Astrocyte (in vitro differentiated cells and primary cell): ENCODE measurements at regions not wholly inside any gene's neighbourhood (a gene's known extent, or its start where the extent isn't known, plus 50 kb on each side); places are given as distances from the start of the nearest gene placed in this dataset.

Experiments used
- DNase-seq: peaks from one replicate; pipeline ENCODE4 v3.0.0-alpha.2; 2010; ENCODE audit warnings: low read depth
- FAIRE-seq: peaks from 2 replicates; lab custom pipeline; 2011; peaks lifted over from hg19 to GRCh38; lab: Jason Lieb, UNC
- H2AFZ ChIP-seq: 2 replicates; pipeline ENCODE4 v1.6.0; 2012; ENCODE audit warnings: low read depth, low read length, inconsistent platforms
- H3K27ac ChIP-seq: 2 replicates; pipeline ENCODE4 v1.5.1; 2011; ENCODE audit warnings: low read depth, low read length, inconsistent platforms
- H3K27me3 ChIP-seq: 2 replicates; pipeline ENCODE4 v1.6.0; 2011; ENCODE audit warnings: low read length, inconsistent platforms; ENCODE audit not compliant: insufficient read depth
- H3K36me3 ChIP-seq: 2 replicates; pipeline ENCODE4 v1.5.1; 2011; ENCODE audit warnings: low read length, inconsistent platforms; ENCODE audit not compliant: insufficient read depth
- H3K4me1 ChIP-seq: 2 replicates; pipeline ENCODE4 v1.5.1; 2011; ENCODE audit warnings: low read length, inconsistent platforms; ENCODE audit not compliant: insufficient read depth
- H3K4me2 ChIP-seq: 2 replicates; pipeline ENCODE4 v1.6.0; 2012; ENCODE audit warnings: low read length, inconsistent platforms
- H3K4me3 ChIP-seq: 2 replicates; pipeline ENCODE4 v1.5.1; 2011; ENCODE audit warnings: low read depth, mild to moderate bottlenecking, low read length, inconsistent platforms; ENCODE audit not compliant: insufficient read depth
- H3K79me2 ChIP-seq: 2 replicates; pipeline ENCODE4 v1.6.0; 2012; ENCODE audit warnings: mild to moderate bottlenecking, low read length, inconsistent platforms; ENCODE audit not compliant: insufficient read depth
- H3K9ac ChIP-seq: 2 replicates; pipeline ENCODE4 v1.6.0; 2012; ENCODE audit warnings: mild to moderate bottlenecking, low read length, inconsistent platforms
- H3K9me3 ChIP-seq: 2 replicates; pipeline ENCODE4 v1.5.1; 2012; ENCODE audit warnings: low read depth, mild to moderate bottlenecking, low read length, inconsistent platforms; ENCODE audit not compliant: insufficient read depth
- H4K20me1 ChIP-seq: 2 replicates; pipeline ENCODE4 v1.6.0; 2012; ENCODE audit warnings: low read length, inconsistent platforms; ENCODE audit not compliant: insufficient read depth
- H3K27ac Mint-ChIP-seq: one replicate; pipeline ENCODE4 v1.8.0; 2021; ENCODE audit warnings: mild to moderate bottlenecking, mixed read lengths; ENCODE audit not compliant: unreplicated experiment
- H3K27me3 Mint-ChIP-seq: one replicate; pipeline ENCODE4 v1.8.0; 2021; ENCODE audit warnings: low read depth, mixed read lengths; ENCODE audit not compliant: unreplicated experiment
- H3K36me3 Mint-ChIP-seq: one replicate; pipeline ENCODE4 v1.8.0; 2021; ENCODE audit warnings: low read depth, mixed read lengths; ENCODE audit not compliant: unreplicated experiment
- H3K4me1 Mint-ChIP-seq: one replicate; pipeline ENCODE4 v1.8.0; 2021; ENCODE audit warnings: low read depth, mixed read lengths; ENCODE audit not compliant: unreplicated experiment
- H3K4me3 Mint-ChIP-seq: one replicate; pipeline ENCODE4 v1.8.0; 2021; ENCODE audit warnings: mild to moderate bottlenecking, moderate library complexity, mixed read lengths; ENCODE audit not compliant: unreplicated experiment
- H3K9me3 Mint-ChIP-seq: one replicate; pipeline ENCODE4 v1.8.0; 2021; ENCODE audit warnings: mild to moderate bottlenecking, mixed read lengths; ENCODE audit not compliant: unreplicated experiment
- EZH2 ChIP-seq: IDR thresholded peaks from 2 replicates; pipeline ENCODE4 v1.6.1; 2012; ENCODE audit warnings: mild to moderate bottlenecking, low read length, inconsistent platforms; ENCODE audit not compliant: insufficient read depth
- TF ChIP-seq, protein P1 (sequence below): IDR thresholded peaks from 2 replicates; pipeline ENCODE4 v1.5.1; 2011; ENCODE audit warnings: low read depth, mild to moderate bottlenecking, inconsistent platforms, low read length, moderate library complexity; ENCODE audit not compliant: insufficient read depth

- no peaks in the 10 kb centered on the region for H3K27me3 Mint-ChIP-seq
- DNase-seq (no peak), FAIRE-seq (no peak)
- peaks cover 3% of the 10 kb centered on the region for H3K9me3 Mint-ChIP-seq
- Histone ChIP-seq H4K20me1 (no peaks in the 10 kb centered on the region), H3K27ac (no peak overlapping the region), H3K4me3 (no peak overlapping the region), H2AFZ (no peak overlapping the region), H3K79me2 (no peaks in the 10 kb centered on the region), H3K9me3 (no peaks in the 10 kb centered on the region), H3K9ac (no peak overlapping the region), H3K4me2 (no peak overlapping the region), H3K36me3 (no peaks in the 10 kb centered on the region), H3K4me1 (no peaks in the 10 kb centered on the region), H3K27me3 (peaks cover 2% of the 10 kb centered on the region)
- H3K4me1 Mint-ChIP-seq: no peaks in the 10 kb centered on the region
- no peaks in the 10 kb centered on the region for H3K36me3 Mint-ChIP-seq
- TF ChIP-seq, protein P1, sequence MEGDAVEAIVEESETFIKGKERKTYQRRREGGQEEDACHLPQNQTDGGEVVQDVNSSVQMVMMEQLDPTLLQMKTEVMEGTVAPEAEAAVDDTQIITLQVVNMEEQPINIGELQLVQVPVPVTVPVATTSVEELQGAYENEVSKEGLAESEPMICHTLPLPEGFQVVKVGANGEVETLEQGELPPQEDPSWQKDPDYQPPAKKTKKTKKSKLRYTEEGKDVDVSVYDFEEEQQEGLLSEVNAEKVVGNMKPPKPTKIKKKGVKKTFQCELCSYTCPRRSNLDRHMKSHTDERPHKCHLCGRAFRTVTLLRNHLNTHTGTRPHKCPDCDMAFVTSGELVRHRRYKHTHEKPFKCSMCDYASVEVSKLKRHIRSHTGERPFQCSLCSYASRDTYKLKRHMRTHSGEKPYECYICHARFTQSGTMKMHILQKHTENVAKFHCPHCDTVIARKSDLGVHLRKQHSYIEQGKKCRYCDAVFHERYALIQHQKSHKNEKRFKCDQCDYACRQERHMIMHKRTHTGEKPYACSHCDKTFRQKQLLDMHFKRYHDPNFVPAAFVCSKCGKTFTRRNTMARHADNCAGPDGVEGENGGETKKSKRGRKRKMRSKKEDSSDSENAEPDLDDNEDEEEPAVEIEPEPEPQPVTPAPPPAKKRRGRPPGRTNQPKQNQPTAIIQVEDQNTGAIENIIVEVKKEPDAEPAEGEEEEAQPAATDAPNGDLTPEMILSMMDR: no peak
- TF ChIP-seq EZH2: no peak
- no peak overlapping the region for H3K4me3 Mint-ChIP-seq
- H3K27ac Mint-ChIP-seq: no peak overlapping the region
Measured at GRCh38 chr5:136894070-136894469, 528.7 kb upstream of the TRPC7 start.

DNA sequence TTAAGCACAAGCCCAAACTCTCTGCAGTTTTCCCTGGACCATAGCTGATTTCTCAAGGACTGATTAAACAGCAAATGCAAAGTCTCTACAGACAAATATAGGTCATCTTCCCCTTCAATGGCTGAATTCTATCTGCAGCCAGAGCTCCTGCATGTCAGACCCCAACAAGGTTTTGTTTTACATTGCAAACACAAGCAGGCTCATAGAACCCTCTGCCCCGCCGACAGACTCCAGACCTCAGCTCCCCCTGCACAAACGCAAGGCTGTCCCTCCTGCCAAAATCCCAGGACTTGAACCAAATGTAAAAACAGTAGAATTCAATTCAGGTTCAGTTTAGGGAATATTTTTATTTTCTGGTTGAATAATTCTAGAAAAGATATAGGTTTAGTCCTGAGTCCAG lies 526.7 kb upstream of the TRPC7 start:
- Histone ChIP-seq H3K27ac (no peak overlapping the region), H3K4me2 (no peak overlapping the region), H4K20me1 (no peaks in the 10 kb centered on the region), H3K9ac (no peak overlapping the region), H3K79me2 (no peaks in the 10 kb centered on the region), H3K27me3 (peaks cover 2% of the 10 kb centered on the region), H2AFZ (no peak overlapping the region), H3K9me3 (no peaks in the 10 kb centered on the region), H3K4me1 (no peaks in the 10 kb centered on the region), H3K4me3 (no peak overlapping the region), H3K36me3 (no peaks in the 10 kb centered on the region)
- Mint-ChIP-seq H3K27ac (no peak overlapping the region), H3K27me3 (no peaks in the 10 kb centered on the region), H3K4me1 (no peaks in the 10 kb centered on the region), H3K36me3 (no peaks in the 10 kb centered on the region), H3K9me3 (peaks cover 3% of the 10 kb centered on the region), H3K4me3 (no peak overlapping the region)
- TF ChIP-seq, protein P1: no peak
- TF ChIP-seq EZH2: no peak
- FAIRE-seq: no peak
- DNase-seq: no peak

DNA sequence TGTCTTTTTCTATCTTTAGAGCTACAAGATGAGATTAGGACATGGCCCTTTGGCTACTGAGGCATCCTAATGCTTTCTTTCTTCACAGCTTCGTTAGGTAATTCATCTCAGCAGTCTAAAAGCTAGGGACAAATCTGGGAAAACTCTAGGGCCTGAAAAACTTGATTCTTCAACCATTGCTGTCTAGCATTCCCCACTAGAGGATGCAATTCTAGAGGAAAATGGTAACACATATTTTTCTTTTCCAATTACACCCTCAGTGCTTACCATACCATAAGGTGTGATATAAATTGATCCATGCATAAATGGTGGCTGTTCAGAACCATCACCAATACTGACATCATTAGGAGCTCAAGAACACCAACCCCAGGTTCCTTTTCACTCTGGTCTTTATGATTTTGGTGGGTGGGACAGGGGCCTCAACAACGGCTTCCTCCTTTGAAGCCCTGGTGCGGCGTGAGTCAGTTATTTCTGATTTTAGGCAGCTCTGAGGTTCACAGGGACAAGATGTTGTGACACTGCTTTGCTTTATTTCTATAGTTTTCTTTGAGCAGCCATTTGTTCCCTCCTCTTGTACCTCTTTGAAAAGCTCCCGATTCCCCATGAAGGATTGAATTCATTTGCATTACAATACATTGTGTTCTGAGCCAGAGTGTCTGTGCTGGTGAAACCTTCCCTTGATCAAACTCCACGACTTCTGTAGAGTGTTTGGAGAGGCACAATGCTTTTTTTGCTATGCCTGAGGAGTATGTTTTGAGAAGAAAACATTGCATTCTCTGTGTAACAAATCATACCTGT lies 526.0 kb upstream of the TRPC7 start:
- Mint-ChIP-seq H3K9me3 (peaks cover 3% of the 10 kb centered on the region), H3K27ac (no peak overlapping the region), H3K36me3 (no peaks in the 10 kb centered on the region), H3K4me1 (no peaks in the 10 kb centered on the region), H3K27me3 (no peaks in the 10 kb centered on the region), H3K4me3 (no peak overlapping the region)
- no peaks in the 10 kb centered on the region for H4K20me1 ChIP-seq
- DNase-seq (no peak), FAIRE-seq (no peak)
- no peak overlapping the region for H3K27ac ChIP-seq
- no peak overlapping the region for H3K4me3 ChIP-seq
- H3K27me3 ChIP-seq: peaks cover 6% of the 10 kb centered on the region
- TF ChIP-seq EZH2: no peak
- TF ChIP-seq, protein P1: no peak
- H3K4me2 ChIP-seq: no peak overlapping the region
- no peak overlapping the region for H2AFZ ChIP-seq
- no peaks in the 10 kb centered on the region for H3K4me1 ChIP-seq
- H3K9me3 ChIP-seq: no peaks in the 10 kb centered on the region
- H3K9ac ChIP-seq: no peak overlapping the region
- no peaks in the 10 kb centered on the region for H3K79me2 ChIP-seq
- H3K36me3 ChIP-seq: no peaks in the 10 kb centered on the region
